ENCODE measurements at regions not wholly inside any gene's neighbourhood (a gene's known extent, or its start where the extent isn't known, plus 50 kb on each side); places are given as distances from the start of the nearest gene placed in this dataset.

GRCh38 chr2:46829231-46829995 is 86.2 kb downstream of the MCFD2 start:
- no peak for DNase-seq

DNA sequence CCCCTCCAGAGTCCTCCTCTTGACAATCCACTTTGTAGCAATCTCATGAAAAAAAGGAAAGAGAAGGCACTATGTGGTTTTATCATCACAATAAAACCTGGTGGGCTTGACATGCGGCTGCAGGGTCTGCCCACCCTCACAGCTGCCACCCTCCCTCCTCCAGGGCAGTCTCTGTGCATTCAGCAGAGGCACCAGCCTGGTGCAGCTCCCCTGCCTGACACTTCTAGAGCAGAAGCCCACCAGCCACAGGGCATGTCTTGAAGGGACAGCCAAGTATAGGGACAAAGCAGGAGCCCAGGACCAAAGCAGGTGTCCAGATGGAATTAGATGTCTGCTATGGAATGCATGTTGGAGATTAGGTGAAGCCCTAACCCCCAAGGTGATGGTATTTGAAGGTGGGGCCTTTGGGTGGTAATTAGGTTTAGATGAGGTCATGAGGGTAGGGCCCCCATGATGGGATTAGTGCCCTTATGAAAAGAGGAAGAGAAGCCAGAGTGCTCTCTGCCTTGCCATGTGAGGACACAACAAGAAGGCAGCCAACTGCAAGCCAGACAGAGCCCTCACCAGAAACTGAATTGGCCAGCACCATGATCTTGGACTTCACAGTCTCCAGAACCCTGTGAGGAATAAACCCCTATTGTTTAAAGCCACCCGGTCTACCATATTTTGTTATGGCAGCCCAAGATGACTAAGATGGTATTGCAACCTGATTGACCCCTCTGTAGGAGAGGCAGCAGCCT is 86.9 kb downstream of the MCFD2 start:
- no peak for DNase-seq

- DNase-seq: no peak
Measured at GRCh38 chr2:46828135-46828438, 87.5 kb downstream of the MCFD2 start.

- DNase-seq: peak; percentile 6
Measured at GRCh38 chr2:46827274-46828134, 88.1 kb downstream of the MCFD2 start.

DNA sequence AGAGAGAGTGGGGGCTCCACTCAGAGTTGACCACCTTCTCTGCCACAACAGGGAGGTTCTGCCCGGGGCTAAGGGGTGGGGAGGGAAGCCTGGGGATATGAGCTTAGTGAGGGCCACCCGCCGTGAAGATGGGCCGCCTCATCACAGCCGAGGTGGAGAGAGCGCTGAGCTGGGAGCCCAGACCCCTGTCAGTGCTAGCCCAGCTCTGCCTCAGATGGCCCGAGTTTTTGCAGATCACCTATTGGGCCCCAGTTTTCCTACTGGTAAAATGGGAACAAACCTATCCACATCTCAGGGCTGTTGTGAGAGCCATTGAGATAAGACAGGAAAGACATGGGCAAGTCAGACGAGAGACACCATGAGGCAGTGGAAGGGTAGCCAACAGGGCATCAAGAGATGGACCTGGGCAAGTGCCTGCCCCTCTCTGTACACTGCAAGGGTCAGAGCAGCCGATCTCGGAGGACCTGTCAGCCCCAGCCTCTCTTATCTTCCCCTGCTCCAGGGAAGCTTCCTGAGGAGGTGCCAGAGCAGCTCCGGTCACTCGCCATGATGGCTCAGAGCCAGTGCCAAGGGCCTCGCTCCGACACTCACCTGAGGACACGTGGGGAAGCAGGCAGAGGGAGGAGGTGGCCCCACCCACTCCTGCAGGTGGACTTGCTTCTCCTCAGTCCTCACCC is 88.9 kb downstream of the MCFD2 start:
- DNase-seq: no peak

DNA sequence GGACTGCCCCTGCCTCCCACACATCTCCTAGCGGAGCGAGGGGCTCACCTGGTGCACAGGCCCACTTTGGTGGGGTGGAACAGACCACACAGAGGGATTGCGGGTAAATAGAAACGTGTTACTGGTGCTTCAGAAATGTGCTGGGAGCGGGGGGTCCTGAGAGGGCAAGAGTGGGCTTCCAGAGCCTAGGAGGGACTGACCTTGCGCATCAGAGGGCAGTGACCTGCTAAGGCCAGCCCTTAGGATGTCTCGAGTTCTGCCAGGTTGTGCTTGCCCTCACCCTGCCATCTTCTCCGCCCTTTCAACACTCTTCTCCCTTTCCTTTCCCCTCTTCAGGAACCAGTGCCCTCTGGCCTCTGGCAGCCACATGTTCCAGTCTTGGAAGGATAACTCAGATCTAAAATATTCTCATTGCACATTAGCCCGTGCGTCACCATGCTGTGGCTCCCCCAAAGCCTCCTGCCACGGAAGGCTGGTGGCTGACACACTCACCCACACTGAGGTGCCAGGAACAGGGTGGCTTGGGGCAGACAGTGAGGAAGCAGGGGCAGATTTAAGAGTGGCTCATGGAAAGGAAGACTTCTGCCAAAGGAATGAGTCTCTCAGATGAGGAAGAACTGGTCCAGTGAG is 89.6 kb downstream of the MCFD2 start:
- no peak for DNase-seq

GRCh38 chr2:46825231-46825938 is 90.2 kb downstream of the MCFD2 start:
- no peak for DNase-seq

DNA sequence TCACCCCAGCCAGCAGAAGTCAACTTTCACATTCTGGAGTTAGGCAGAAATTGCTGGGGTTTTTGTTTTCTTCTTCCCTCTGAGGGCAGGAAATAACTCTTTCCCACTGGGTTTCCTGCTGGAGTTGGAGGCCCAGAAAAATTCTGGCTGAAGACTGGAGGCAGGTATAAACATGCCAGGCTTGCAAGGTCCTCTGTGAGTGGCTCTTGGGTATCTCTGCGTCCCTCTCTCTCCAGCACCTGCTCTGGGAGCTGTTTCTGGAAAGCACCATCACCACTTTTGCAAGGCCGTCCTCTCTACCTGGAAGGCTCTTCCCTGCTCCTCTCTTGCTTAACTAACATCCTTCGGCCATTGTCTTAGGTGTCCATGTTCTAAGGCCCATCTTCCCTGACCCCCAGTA is 91.0 kb downstream of the MCFD2 start:
- DNase-seq: no peak

DNA sequence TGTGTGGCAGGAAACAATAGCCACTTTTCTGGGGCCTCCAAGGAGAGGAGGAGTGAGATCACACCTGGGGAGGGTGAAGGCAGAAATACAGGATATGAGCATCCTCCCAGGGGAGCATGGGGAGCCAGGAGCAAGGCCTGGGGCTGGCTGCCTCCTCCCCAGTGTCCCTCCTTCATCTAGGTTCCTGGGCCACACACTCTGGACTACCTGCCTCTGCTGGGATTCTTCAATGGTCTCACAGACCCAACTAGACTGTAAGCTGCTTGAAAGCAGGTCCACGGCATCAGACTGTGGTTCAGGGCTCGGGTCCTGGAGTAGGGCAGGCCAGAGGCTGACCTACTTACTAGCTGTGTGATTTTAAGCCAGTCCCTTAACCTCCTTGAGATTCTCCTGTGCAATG is 94.0 kb downstream of the MCFD2 start:
- DNase-seq: no peak

- DNase-seq: no peak
Measured at GRCh38 chr2:46818819-46819218, 96.8 kb downstream of the MCFD2 start.

- no peak for DNase-seq
Measured at GRCh38 chr2:46818141-46818621, 97.4 kb downstream of the MCFD2 start.

- no peak for DNase-seq
Measured at GRCh38 chr2:46816846-46817726, 98.5 kb downstream of the MCFD2 start.

GRCh38 chr2:46816151-46816845 is 99.3 kb downstream of the MCFD2 start:
- no peak for DNase-seq

DNA sequence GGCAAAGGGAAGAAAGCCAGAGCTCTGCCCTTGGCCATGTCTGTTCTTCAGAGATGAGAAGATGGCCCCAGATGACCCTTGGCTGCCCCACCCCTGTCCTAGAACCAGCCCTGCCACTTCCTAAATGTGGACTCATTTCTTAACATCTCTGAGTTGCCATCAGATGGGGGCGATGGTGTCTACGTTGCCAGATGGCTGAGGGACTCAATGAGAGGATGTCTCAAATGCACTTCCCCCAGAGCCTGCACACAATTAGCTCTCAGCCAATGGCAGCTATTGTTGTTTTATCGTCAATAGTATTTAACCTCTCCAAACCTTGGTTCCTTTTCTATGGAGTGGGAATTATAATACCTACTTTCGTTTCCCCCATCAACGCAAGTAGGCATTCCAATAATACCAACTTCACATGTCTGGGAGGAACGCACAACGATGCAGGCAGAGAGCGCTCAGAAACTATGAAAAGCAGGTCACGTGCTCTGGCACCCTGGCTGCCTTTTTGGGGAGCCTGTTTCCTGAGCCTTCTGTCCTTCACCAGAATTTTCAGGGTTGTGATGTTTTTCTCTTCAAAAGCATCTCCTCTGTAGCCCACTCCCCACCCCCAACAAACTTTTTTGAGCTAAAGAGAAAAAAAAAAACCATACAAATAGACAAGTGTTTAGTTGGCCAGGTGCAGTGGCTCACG is 100.3 kb downstream of the MCFD2 start:
- no peak for DNase-seq

GRCh38 chr2:46814160-46814961 is 101.2 kb downstream of the MCFD2 start:
- DNase-seq: peak; percentile 58

- DNase-seq: no peak
Measured at GRCh38 chr2:46813680-46814079, 101.9 kb downstream of the MCFD2 start.

GRCh38 chr2:46813020-46813415 is 102.6 kb downstream of the MCFD2 start:
- no peak for DNase-seq
